ENCODE measurements at regions not wholly inside any gene's neighbourhood (a gene's known extent, or its start where the extent isn't known, plus 50 kb on each side); places are given as distances from the start of the nearest gene placed in this dataset.

GRCh38 chr13:106172176-106172905 is 363.1 kb downstream of the EFNB2 start:
- 63 to 76% methylated on average over 5 of the region's 5 CpGs for WGBS, 2 donors
- intact Hi-C loops (cut with DNase I; ENCODE audit: low total_unique reads) = no loop called here

GRCh38 chr13:106163426-106163825 is 372.0 kb downstream of the EFNB2 start:
- no peaks in the 10 kb centered on the region for H3K9me3 ChIP-seq
- no peak overlapping the region for H3K27ac ChIP-seq
- TF ChIP-seq POLR2A (IDR thresholded peaks at IDR 0.05) = no peak
- TF ChIP-seq CTCF (IDR thresholded peaks at IDR 0.05) = no peak
- H3K4me1 ChIP-seq = no peaks in the 10 kb centered on the region
- no peak for DNase-seq
- no peak overlapping the region for H3K4me3 ChIP-seq
- H3K27me3 ChIP-seq = no peaks in the 10 kb centered on the region
- intact Hi-C loops (cut with DNase I; ENCODE audit: low total_unique reads) = no loop called here
- WGBS, 2 donors = 86 to 94% methylated on average over 3 of the region's 3 CpGs
- no peaks in the 10 kb centered on the region for H3K36me3 ChIP-seq (ENCODE audit: low read depth, missing control alignments)

More at GRCh38 chr13:106172176-106172905, 363.1 kb downstream of the EFNB2 start:
- Histone ChIP-seq H3K36me3 (ENCODE audit: low read depth, missing control alignments) (no peaks in the 10 kb centered on the region), H3K27ac (no peak overlapping the region), H3K4me3 (no peak overlapping the region), H3K9me3 (no peaks in the 10 kb centered on the region), H3K4me1 (no peaks in the 10 kb centered on the region), H3K27me3 (no peaks in the 10 kb centered on the region)
- TF ChIP-seq CTCF (IDR thresholded peaks at IDR 0.05) (no peak), POLR2A (IDR thresholded peaks at IDR 0.05) (no peak)
- DNase-seq = no peak

GRCh38 chr13:106161146-106161545 is 374.3 kb downstream of the EFNB2 start:
- 36 to 49% methylated on average over 3 of the region's 3 CpGs for WGBS, 2 donors
- no peak for DNase-seq
- H3K27ac ChIP-seq = no peak overlapping the region
- H3K36me3 ChIP-seq (ENCODE audit: low read depth, missing control alignments) = no peaks in the 10 kb centered on the region
- H3K27me3 ChIP-seq = no peaks in the 10 kb centered on the region
- H3K4me3 ChIP-seq = no peak overlapping the region
- no peak for TF ChIP-seq CTCF (IDR thresholded peaks at IDR 0.05)
- TF ChIP-seq POLR2A (IDR thresholded peaks at IDR 0.05) = no peak
- H3K4me1 ChIP-seq = no peaks in the 10 kb centered on the region
- no peaks in the 10 kb centered on the region for H3K9me3 ChIP-seq
- intact Hi-C loops (cut with DNase I; ENCODE audit: low total_unique reads) = no loop called here

- no peak overlapping the region for H3K27ac ChIP-seq
- intact Hi-C loops (cut with DNase I; ENCODE audit: low total_unique reads) = no loop called here
- H3K4me1 ChIP-seq = no peaks in the 10 kb centered on the region
- WGBS, 2 donors = 27 to 40% methylated on average over 20 of the region's 20 CpGs
- no peak for TF ChIP-seq CTCF (IDR thresholded peaks at IDR 0.05)
- TF ChIP-seq POLR2A (IDR thresholded peaks at IDR 0.05) = no peak
- peak; percentile 18 for DNase-seq
- H3K27me3 ChIP-seq = no peaks in the 10 kb centered on the region
- no peak overlapping the region for H3K4me3 ChIP-seq
- no peaks in the 10 kb centered on the region for H3K9me3 ChIP-seq
- H3K36me3 ChIP-seq (ENCODE audit: low read depth, missing control alignments) = no peaks in the 10 kb centered on the region
Measured at GRCh38 chr13:106159295-106160195, 375.9 kb downstream of the EFNB2 start.
